M059J (cell line): ENCODE measurements at regions not wholly inside any gene's neighbourhood (a gene's known extent, or its start where the extent isn't known, plus 50 kb on each side); places are given as distances from the start of the nearest gene placed in this dataset.
A peak's percentile ranks its signal among the peaks of the same experiment; 100 is the strongest.
"Not testable (repeated sequence)": the region's sequence is repeated elsewhere in the genome, so short reads cannot be mapped to it uniquely, and the experiment has no call there.

Experiments
- DNase-seq: peaks from one replicate; pipeline ENCODE4 v3.0.0-alpha.2; 2012; ENCODE audit warnings: low read depth

DNA sequence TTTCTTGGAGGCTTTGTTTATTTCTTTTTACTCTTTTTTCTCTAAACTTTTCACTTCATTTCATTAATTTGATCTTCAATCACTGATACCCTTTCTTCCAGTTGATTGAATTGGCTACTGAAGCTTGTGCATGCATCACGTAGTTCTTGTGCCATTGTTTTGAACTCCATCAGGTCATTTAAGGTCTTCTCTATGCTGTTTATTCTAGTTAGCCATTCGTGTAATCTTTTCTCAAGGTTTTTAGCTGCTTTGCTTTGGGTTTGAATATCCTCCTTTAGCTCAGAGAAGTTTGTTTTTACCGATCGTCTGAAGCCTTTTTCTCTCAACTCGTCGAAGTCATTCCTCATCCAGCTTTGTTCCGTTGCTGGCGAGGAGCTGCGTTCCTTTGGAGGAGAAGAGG is 189.9 kb downstream of the TTC6 start:
- DNase-seq, result not testable (repeated sequence)

DNA sequence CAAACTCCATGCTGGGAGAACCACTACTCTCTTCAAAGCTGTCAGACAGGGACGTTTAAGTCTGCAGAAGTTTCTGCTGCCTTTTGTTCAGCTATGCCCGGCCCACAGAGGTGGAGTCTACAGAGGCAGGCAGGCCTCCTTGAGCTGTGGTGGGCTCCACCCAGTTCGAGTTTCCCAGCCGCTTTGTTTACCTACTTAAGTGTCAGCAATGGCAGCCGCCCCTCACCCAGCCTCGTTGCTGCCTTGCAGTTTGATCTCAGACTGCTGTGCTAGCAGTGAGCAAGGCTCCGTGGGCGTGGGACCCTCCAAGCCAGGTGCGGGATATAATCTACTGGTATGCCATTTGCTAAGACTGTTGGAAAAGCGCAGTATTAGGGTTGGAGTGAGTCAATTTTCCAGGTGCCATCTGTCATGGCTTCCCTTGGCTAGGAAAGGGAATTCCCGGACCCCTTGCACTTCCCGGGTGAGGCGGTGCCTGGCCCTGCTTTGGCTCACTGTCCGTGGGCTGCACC is 190.7 kb downstream of the TTC6 start:
- DNase-seq, result not testable (repeated sequence)

DNA sequence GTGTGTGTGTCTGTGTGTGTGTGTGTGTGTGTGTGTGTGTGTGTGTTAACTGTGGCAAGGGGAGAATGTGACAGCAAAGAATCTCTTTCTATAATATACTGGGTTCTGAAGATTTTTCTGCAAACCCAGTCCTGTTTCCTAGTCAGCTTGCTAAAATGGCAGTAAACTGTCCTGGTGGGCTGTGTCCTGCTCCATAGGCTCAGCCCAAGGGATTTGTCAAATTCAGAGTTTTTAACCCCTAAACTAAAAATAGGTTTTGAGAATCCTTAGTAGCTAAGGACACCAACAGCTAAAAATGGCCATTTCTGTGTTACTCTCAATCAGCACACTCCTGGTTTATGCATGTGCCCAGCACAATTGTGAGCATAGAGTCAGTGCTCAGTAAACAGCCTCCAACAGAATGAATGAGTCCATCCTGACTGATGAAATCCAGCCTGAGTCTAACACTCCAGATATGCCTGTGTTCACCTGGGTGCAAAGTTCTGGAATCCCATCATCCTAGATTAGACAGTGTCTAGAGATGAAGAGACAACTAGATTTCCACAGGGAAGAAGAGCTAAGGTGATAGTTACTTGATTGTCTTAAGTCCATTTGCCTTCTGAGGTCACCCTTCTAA is 192.6 kb downstream of the TTC6 start:
- no peak for DNase-seq

DNA sequence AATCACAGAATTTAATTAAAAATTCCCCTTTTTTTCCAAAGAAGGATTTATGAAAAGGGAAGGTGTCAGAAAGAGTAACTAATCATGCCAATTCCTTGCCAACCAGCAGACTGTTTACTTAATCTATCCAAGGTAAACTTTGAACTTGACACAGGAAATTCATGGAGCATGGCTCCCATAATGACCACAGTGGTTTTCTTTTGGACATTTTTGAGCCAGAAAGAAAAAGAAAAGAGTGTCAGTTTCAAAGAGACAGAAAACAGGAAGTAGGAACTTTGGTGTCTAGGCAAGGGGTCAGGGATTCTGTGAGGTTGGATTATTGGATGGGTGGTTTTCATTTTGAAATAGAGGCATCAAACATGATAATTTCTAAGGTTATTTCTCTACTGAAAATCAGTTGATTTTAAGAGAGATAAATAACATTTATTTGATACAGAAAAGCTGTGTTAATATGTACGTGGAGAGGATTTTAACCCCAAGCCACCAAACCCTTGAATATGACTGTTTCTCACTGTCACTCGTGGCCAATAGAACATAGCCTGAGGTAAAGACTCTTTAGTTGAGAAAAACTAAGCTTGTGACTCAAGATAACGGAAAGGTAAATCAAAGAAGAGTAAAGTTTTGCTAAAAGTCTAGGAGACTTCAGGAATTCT is 196.1 kb downstream of the TTC6 start:
- DNase-seq, result no peak

DNA sequence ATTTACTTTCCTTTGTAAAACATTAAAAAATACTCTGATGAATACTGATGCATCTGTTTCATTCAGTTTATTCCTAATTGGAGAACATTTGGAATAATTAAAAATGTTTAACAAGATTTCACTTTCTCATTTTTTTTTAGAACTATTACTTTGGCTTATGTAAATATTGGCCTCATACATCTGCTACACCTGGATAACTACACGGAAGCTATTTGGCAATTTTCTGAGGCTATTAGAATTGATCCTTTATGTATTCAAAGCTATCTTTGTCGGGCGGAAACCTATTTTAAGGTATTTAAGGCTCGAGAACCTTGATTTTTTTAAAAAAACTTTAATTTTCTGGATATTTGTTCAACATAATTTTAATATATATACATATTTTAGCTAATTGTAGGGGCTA is 196.7 kb downstream of the TTC6 start:
- DNase-seq, result no peak

DNA sequence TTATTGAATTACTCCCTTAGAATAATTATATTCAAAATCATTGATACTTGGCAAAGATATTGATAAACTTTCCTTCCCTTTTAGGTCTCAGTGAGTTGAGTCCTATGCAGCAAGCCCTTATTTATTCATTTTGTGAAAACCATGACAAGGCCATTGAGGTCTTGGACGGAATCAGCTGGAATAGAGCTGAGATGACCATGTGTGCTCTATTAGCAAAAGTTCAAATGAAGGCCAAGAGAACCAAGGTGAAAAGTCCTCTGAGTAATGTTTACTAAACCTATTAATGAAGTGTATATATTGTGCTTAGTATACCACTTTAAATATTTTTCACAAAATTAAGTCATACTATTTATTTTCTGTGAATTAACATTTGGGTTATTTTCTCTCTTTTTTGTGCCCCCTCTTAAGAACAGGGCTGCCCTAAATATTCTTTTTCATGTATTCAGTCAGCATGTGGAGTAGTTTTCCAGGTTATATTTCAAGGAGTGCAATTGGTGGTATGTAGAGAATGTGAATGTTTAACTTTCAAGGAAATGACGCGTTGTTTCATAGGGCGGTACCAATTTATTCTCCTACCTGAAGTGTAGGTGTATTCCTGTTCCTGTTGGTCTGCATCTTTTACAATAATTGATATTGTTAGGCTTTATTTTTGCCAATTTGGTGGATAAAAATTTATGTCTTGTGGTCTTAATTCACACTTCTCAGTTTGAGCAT is 201.4 kb downstream of the TTC6 start:
- DNase-seq, result no peak

DNA sequence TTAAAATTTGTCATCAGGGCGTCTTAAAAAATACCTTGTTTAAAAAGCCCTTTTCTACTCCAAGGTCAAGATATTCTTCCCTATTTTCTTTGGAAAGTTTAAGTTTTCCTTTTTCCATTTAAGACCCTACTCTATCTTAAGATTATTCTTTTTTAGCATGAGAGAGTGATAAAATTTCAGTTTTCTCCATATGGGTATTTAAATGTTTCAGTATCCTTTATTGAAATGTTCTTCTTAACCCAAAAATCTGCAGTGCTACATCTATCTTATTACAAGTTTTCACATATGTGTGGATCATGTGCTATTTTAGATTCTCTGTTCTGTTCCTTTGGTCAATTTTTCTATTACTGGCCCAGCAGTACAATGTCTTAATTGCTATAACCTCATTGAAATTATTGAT is 202.2 kb downstream of the TTC6 start:
- DNase-seq, result no peak

DNA sequence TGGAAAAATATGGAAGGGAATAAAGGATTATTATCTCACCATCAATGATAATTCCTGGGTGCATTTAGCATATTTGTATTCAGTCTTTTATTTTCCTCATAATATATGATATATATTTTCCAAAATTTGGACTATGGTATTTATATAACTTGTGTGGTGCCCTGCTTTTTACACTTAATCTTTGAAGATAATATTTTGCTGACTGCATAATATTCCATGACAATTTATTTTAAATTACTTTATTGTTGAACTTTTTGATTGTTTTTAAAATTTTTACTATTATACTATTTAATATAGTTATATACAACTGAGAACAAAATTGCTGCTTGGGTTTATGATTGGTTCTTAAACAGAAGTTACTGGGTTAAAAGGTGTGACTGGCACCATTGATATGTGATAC is 212.3 kb downstream of the TTC6 start:
- no peak for DNase-seq

DNA sequence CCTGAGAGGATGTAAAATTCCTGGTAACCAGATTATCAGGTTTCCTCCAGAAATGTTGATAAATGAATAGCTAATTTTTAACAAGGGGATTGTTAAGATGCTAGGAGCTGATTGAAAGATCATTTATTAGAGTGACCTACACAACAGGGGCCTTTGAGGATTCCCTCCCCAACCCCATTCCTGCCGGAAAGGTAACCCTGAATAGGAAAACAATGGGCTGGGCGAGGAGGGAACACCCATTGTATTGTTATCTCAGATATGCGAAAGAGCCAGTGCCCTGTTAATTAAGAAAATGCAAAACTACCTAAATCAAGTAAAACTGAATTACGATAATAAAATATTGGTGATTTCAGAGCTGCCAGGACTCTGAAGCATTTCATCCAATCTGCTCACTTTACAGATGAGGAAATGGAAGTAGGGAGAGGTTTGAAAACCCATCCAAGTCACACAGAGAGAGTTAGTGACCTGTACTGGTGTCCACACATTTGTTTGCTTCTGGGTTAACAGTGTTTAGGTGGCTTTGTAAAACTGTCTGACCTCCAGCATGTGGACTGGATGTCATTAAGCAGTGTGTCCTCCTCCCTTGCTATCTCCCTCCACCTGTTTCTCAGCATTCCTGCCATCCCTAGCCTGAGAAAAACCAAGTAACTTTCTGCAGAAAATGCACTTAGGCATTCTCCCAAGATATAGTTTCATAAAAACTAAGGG is 214.8 kb downstream of the TTC6 start:
- DNase-seq, result no peak

DNA sequence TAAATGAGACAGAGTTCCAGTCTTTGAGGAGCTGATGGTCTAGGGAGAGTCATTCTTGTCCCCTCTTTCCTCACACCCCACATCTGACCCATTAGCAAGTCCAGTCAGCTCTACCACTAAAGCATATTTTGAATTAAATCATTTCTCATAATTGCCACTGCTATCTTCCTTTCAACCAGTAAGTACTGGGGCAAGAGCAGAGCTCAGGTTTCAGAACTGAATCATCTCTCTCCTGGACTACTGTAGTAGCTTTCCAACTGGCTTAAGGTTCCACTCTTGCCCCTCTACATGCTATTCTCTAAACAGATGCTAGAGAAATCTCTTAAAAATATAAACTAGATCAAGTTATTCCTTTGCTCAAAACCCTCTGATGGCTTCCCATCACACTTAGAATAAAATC is 218.3 kb downstream of the TTC6 start:
- DNase-seq, result no peak

DNA sequence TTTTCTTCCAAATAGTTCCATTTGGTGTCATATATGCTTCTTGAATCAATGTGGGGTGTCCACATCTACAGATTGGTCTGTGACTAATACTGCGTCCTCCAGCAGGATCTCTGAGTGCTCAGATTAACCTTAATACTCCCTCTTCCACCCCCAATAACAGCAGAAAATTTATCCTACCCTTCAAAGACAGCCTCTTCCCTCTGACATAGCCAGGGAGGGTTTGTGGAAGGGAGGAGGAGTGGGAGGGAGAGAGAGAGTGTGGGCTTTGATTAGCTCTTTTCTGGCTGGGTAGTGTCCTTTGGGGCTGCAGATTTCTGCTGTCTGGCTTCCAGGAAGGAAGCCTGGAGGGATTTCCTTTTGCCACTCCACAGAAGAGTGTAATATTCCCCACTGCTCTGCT is 220.7 kb downstream of the TTC6 start:
- no peak for DNase-seq

DNA sequence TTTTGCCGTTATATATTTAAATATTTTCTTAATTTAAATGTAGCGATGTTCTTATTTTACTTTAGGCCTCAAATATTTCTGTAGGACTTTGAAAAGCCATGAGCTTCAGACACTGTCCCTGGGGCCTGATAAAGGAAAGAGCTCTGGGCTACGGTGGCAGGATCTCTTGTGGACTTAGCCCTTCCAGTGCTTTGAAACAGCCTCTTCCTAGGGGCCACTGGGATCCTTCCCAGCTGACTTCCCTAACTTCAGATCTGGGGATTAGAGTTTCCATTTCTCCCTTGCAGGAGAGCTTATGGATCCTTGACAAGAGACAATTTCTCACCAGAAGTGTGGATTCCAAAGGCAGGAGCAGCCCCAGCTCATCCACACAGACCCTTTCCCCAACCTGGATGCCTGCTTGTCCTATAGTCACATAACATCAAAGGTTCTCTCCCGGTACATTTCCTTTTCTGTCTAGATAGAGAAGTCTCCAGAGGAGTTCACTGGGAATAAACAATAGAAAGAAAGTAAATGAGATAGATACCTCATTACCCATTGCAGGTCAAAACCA is 221.4 kb downstream of the TTC6 start:
- no peak for DNase-seq

DNA sequence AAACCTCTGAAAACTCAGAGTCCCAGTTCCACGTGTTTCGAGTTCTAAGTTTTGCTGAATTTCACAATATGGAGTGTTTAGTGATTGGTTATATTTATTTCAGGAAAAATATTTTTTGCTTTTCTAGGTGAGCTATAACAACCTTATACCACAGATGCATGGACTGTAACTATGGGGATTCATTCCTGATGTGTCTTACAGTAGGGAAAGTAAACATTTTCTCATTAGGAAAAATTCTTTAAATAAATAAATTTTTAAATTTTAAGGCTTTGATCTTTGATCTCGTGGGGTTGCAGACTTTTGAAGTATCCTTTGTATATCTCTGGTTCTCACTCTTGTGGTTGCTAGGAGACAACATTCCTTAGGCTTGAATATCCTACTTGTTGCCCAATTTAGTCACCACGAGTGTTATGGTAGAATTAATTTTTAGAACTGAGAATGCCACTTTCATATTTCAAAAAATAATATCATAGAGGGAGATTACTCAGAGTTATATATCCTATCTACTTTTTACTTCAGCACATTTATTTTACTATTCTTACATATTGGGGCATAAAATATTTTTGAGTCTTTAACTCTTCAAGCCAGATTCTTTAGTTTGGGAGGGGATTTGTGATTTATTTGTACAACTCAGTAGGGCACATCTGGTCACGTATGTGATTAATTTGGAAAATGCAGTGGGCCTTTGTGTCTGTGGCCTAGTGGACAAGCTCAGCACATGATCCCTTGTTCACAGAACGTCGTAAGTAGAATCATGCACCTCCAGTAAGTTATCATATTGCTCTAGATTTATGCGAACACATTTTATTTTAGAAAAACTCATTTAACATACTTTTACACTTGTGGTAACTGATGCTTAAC is 224.0 kb downstream of the TTC6 start:
- DNase-seq, result peak; percentile 46

DNA sequence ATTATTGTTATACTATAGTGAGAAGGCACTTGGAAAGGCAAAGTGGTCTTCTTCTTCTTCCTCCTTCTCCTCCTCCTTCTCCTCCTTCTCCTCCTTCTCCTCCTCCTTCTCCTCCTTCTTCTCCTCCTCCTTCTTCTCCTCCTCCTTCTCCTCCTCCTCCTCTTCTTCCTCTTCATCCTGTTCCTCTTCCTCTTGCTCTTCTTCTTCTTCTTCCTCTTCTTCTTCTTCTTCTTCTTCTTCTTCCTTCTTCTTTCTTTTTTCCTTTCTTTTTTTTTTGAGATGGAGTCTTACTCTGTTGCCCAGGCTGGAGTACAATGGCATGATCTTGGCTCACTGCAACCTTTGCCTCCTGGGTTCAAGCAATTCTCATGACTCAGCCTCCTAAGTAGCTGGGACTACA is 225.4 kb downstream of the TTC6 start:
- DNase-seq, result not testable (repeated sequence)

DNA sequence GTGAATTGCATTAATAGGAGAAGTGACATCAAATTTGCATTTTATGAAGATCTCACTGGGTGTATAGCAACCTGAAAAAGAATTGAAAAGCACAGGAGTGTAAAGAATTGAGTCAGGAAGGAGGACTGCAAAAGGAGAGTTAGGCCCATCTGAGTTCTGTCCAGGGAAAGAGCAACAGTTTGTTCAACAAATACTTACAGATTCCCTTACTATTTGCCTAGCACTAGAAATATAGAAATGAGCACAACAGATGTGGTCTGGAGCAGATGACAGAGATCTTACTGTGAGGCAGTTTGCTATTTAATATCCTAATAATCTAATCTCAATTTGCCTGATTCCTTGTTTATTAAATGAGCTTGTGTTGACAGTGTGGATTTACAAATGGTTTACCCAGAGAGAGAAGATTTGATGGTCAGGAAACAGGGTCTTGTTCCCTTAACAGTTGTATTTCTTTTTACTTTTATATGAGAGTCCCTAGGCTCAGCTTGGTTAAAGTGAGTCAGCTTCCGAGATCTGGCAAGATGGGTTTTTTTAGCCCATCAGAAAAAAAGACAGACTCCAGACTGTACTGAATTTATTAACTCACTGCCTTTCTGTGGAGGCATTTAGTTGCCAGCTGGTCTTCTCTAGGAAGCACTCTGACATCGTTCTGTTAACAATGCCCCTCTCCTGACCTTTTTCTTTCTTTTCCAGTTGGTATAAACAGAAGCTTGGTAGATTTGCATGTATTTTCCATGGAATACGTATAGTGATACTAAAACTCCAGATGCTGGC is 229.7 kb downstream of the TTC6 start:
- DNase-seq, result no peak

DNA sequence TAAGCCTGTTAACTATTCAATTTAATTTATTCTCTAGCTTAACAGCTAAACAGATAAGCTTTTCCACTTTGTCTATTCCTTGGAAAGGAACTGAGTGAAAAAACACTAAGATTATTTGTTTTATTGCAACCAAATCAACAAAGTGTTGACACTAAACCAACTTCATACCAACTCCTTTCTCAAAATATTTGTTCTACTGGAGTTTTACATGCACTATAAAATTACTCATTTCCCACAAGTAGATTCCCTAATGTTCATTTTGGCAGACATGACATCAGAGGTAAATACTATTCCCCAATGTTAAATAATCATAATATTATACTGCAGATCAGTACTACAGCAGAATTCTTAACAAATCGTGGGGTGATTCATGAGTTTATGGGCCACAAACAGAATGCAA is 231.4 kb downstream of the TTC6 start:
- DNase-seq, result no peak

DNA sequence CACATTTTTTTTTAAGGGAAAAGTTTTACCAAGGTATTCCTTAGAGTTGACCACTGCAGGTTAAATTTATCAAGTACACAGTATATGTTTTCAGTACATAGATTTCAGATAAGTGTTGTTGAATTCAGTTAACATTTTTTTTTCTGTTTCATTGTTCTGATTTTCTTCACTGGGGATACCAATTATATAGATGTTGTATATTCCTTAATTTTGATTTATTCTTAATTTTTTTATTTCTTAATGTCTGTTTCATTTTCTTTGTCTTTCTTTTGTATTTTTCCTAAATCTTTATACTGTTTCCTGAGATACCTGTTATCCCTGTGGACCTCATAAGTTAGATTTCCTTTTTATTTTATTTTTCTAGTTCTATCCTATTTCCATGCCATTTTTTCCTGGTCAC is 234.8 kb downstream of the TTC6 start:
- DNase-seq, result no peak

DNA sequence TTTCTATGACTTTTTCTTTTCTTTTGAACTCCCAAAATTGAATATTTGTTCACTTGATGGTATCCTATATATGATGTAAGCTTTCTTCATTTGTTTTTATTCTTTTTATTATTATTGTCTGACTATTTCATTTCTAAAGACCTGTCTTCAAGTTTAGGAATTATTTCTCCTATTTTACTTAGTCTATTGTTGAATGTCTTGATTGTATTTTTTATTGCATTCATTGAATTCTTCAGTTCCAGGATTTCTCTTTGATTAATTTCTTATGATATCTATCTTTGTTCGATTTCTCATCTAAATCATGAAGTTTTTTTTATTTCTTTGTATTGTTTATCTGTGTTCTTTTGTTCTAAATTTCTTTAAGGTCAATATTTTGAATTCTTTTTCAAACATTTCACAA is 238.8 kb downstream of the TTC6 start:
- DNase-seq, result no peak

DNA sequence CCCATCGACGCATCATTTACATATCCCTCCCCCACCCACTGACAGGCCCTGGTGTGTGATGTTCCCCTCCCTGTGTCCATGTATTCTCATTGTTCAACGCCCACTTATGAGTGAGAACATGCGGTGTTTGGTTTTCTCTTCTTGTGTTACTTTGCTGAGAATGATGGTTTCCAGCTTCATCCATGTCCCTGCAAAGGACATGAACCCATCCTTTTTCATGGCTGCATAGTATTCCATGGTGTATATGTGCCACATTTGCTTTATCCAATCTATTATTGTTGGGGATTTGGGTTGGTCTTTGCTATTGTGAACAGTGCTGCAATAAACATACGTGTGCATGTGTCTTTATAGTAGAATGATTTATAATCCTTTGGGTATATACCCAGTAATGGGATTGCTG is 243.3 kb downstream of the TTC6 start:
- not testable (repeated sequence) for DNase-seq

DNA sequence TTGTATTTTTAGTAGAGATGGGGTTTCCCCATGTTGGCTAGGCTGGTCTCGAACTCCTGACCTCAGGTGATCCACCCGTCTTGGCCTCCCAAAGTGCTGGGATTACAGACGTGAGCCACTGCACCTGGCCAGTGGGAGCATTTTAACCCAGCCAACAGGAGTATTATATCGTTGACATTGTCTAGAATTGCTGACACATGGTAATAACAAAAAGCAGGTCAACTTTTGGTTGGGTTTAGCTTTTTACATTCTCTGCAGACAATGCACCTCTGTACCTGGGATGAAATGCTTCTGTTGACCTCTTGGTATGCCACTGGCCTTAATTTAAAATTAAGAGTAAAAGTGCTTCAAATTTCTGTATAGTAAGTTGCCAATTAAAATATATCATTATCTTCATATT is 245.6 kb downstream of the TTC6 start:
- not testable (repeated sequence) for DNase-seq
